NOMO-1 treated with dmso at 0.1 percent for 144 hours (cell line): ENCODE measurements at regions not wholly inside any gene's neighbourhood (a gene's known extent, or its start where the extent isn't known, plus 50 kb on each side); places are given as distances from the start of the nearest gene placed in this dataset.

ENCODE experiments used
- DNase-seq: peaks from one replicate; lab custom pipeline; 2025; ENCODE audit not compliant: unreplicated experiment; lab: John Stamatoyannopoulos, UW

DNA sequence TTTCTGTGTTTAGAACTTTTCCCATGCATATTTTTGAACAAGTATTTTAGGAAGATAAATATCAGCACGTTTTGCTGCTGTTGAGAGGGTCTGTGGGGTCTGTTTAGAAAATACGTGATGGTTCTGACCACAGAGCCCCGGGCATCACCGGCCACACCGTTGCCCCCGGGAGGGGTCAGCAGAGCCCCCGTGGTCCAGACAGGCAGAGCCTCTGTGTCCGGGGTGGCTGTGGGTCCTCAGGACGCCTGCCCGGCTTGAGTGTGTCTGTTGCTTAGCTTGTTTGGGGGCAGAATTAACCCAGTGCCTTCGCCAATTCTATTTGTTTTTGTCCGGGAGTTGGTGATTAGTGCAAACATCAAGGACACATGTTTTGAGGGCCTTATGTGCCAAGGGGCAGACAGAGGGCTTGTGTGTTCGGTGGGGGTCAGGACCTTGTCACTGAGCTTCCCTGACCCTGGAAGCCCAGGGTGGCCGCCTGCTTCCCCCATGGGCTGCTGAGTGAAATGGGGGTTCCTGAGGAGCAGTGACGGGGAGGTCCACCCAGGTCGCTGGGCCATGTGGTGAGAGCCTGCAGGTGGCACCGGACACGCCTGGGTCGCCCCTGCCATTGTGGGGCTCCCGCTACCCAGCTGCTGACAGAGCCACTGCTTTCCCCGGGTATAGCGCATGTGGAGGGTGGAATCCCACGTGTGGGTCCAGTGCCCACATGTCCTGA is 122.2 kb downstream of the SIK1 start:
- DNase-seq = no peak

DNA sequence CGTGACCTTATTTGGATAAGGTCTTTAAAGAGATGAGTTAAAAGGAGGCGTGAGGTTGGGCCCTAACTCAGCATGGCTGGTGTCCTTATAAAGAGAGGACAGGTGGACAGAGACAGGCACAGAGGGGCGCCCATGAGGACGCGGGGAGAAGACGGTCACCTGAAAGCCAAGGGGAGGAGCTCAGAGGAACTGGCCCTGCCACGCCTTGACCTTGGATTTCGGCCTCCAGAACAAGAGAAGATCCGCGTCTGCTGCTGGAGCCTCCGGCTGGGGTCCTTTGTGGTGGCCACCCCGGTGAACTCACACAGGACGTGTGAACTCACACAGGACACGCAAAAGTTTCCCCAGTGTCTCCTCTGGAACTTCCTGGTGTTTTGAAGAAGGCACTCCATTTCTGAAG is 122.7 kb downstream of the SIK1 start:
- DNase-seq = no peak

DNA sequence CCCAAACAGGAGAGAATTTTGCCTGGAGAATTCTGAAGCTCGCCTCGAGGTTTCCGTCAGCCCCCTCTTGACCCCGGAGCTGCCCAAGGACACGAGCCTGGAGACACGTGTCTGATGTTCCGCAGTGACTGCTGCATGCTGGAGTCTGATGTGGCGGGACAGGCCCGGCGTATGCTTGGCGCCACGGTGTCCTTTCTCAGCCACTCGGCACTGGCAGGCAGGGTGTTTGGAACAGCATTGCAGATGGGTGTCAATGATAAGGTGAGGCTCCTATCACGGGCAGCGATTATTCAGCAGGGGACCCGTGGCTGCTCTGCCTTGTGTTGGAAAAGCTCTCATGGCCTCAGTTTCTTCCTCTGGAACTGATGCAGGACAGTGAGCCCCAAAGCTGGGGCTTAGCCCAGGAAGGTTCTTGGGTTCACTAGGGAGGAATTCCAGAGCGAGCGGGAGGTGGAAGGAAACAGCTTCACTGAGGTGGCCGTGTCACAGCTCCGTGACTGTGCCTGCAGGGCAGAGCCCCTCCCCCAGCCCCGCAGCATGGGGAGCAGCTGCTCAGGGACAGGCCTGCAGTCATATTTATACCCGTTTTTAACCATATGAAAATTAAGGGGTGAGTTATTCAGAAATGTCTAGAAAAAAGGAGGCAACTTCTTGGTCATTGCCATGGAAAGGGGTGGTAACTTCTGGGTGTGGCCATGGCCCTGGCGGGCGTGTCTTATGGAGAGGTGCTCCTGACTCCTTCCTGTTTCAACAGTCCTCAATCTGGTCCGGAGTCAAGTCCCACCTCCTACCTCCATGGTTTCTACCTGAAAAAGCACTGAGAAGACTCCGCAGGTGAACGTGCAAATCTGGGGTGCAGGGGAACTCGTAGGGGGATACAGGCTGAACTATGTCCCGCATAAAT is 123.4 kb downstream of the SIK1 start:
- DNase-seq = no peak

DNA sequence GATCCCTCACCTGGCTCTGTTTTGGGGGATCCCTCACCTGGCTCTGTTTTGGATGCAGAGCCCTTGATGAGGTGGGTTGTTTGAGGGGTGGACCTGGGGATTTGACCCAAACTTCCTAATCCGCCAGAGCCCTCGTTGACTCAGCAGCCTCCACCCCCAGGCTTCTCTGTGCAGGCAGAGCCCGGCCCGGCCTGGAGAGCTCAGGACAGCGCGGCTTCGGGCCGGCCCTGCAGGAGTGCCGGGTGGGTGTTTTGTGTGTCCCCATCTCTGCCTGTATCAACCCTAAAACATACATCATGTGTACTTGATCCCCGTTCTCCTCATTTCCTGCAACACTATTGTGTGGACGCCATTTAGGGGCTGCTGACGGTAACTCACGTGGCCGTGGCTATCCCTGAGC is 124.2 kb downstream of the SIK1 start:
- no peak for DNase-seq

DNA sequence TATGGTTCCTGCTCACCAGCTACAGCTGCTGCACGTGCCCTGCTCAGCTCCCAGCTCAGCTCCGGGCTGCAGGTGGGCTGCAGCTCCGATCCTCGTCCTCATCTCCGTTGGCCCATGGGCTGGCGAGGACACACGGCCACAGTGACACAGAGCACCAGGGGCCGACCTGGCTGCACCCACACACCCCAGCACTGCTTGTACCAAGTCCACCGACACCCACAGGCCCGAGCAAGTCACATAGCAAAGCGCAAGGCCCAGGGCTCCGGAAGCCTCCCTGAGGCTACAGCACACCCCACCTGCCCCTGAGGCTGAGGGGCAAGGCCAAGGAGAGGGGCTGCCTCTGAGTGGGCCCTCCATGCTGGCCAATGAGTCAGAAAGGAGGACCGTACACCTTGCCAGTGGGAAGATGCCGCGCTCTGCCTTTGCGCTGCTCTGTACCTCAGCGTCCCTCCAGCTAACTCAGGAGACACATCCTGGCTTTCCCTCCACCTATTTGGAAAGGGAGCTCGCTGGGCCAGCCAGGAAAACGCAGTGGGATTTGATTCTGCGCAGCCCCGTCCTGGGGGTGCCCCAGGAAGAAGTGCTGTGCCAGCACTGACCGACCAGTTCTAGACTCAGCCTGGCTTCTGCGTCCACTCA is 124.8 kb downstream of the SIK1 start:
- DNase-seq = no peak

DNA sequence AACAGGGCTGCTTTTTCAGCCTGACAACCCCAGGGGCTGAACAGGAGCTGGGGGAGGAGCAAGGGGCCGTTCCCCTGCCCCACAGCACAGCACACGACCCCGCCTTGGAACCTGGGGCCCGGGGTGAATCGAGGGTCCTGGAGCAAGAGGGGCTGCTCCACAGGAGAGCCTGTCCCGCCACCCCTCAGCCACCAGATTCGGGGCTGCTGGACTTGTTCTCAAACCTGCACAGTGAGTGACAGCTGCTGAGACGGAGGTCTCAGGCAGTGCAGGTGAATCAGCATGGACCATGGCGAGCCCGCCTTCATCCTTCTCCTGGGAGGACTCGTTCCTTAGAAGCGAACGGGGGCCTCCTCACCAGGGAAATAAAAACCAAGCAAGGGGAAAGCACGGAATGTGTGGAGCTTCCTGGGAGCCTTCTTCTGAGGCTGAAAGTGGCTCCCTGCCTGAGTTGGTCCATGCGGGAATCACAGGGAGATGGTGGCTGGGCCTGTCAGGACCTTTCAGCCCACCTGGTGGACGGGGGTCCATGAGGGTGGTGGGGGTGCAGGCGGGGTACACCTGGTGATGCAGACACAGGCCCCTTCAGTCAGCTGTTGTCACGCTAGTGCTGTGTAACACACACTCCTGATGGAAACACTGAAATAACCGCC is 125.4 kb downstream of the SIK1 start:
- DNase-seq = no peak

DNA sequence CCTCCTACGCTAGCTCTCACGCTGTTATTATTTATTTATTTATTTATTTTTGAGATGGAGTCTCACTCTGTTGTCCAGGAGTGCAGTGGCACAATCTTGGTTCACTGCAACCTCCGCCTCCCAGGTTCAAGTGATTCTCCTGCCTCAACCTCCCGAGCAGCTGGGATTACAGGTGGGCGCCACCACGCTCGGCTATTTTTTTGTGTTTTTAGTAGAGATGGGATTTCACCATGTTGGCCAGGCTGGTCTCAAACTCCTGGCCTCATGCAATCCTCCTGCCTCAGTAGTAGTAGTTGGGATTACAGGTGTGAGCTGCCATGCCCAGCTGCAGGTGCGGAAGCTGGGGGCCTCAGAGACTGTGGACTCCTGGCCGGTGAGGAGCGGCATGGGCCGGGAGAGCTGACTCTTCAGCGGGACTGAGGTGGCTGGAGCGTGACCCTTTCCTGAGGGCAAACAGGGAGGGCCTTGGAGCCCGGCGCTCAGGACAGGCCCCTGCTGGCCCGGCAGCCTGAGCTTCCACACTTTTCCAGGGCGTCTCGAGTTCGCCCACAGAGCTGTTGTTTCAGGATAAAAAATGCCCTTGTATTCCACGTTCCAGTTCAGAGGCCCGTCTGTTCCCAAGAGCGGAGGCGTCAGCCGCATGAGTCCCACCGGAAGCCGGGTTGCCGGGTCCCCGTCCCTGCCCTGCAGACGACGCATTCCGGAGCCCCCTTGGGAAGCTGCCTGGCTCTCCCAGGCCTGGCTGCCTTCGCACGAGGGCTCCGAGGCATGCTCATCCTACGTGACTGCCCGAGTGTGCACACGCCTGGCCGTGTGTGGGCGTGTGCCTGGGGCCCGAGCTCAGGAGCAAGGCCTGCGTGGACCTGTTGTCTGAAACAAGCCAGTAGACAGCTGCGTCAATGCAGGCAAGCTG is 126.2 kb downstream of the SIK1 start:
- DNase-seq = no peak

DNA sequence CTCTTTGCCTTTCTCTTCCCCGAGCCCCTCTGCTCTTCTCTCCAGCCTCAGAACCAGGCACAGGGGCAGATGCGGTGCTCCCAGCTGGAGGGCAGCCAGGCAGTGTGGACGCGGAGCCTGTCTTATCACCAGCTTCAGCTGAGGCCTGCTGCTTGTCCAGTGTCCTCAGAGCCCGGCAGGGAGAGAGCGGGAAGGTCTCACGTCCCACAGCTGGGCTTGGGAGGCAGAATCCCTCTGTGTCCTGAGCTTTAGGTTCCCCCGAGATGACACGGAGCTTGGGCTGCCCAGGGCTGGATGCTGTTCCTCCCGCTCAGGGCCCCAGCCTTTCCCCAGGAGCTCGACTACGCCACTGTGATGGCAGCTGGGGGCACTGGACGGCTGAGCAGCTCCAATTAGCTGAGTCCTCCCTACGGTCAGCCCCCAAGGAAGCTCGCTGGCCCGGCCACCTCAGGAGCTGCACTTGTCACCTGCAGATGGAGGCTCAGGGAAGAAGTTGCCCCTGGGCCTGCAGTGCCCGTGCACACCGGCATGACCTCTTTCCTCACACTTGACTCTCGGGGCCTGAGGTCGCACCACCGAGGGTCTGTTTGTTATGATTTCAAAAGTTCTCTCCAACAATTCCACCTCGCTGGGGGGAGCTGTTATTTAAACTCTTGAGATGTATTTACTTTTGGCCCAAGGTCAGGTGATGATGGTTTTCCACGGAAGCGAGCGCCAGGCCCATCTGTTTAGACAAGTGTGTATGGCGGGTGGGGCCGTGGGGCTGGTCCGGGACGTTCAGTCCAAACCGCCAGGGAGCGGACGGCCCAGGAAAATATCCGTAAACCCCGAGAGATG is 127.3 kb downstream of the SIK1 start:
- DNase-seq = no peak

DNA sequence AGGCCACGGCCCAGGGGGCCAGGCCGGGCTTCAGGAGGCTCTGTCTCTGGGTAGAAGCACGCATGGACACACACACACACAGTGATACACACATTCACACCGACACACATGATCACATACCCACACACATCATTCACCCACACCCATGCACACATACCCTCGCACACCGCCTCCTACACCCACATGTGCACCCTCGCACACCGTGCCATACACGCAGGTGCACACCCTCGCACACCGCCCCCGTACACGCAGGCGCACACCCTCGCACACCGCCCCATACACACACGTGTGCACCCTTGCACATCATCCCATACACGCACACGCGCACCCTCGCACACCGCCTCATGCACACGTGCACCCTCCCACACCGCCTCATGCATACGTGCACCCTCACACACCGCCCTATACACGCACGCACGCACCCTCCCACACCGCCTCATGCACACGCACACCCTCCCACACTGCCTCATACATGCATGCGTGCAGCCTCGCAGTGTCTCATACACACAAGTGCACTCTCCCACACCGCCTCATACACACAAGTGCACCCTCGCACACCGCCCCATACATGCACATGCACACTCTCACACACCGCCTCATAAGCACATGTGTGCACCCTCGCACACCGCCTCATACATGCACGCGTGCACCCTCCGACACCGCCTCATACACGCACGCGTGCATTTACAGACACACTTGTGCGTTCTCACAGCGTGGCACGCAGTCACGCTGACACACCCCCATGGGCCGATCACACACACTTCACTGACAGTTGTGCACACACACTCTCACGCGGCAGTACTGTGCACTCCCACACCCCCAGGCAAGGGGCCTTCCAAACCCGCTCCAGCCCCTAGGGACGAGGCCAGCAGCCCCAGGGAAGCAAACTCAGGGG is 128.1 kb downstream of the SIK1 start:
- DNase-seq = no peak

DNA sequence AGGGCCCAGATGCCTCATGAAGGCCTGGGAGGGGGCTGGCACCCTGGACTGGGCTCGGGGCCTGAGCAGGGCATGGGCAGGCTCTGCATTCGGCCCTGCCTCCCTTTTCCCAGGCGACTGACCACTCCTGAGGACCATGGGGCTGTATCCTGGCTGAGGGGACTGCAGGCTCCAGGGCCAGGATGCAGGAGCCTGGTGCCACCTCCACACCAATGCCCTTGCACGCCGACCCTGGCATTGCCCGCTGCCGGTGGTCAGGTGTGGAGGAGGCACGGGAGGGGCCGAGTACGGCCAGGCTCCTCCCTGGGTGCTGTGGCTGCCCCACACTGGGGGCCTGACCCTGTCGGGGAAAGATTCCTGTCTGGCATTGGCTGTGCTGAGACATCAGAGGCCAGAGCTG is 128.9 kb downstream of the SIK1 start:
- DNase-seq = no peak

DNA sequence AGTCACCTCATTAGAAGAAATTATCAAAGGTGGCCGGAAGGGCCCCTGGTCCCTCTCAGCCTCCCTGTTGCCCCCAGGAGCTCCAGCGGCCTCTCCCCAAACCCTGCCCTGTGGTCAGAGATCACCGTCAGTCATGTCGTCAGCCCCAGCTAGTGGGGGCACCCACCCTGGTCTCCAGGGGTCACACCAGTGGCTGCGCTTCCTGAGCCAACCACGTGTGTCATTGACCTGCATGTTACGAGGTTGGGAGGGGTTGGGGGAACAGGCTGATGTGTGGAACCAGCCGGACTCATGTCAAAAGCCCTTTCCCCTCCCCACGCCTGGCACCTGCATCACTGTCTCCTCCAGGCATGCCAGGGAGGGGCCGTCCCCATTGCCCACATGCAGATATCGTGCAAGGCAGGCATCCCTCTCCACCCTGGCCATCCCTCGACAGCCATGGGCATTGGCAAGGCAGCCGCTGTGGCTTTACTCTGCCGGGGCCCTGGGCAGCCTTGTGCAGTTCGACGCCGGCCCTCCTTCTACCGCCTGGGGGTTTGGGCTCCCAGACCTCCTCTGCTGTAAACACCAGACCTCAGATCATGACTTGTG is 128.7 kb downstream of the CRYAA start:
- no peak for DNase-seq

DNA sequence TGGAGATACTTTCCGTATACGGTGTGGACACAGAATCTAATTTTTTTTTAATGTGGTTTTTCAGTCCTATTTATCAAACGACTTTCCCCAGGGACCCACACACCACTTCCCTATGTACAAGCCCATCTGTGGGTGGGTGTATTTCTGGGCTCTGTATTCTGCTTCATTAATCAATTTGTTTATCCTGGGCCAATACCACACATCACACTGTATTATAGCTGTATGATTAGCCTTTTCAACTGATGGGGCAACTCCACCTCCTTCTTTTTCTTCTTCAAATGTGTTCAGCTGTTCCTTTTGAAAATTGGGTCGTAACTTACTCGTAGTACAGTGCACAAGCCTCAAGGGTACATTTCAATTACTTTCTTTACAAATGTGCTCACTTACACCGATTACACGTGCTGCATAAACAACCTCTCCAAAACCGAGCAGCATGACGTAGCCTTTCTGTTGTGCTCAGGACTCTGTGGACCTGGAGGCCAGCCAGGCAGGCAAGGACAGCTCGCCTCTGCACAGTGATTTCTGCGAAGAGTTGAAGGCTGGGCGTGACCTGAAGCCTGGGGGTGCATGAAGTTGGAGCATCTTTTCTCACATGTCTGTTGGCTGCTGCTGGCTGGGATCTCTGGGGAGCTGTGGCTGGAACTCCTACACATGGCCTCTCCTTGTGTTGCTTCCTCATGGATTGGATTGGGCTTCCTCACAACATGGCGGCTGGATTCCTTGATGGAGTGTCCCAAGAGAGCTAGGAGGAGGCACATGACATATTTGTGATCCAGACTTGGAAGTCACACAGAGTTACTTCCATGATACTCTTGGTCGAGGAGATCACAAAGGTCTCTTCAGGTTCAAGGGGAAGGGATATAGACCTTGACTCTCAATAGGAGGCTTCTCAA is 126.5 kb downstream of the CRYAA start:
- no peak for DNase-seq

DNA sequence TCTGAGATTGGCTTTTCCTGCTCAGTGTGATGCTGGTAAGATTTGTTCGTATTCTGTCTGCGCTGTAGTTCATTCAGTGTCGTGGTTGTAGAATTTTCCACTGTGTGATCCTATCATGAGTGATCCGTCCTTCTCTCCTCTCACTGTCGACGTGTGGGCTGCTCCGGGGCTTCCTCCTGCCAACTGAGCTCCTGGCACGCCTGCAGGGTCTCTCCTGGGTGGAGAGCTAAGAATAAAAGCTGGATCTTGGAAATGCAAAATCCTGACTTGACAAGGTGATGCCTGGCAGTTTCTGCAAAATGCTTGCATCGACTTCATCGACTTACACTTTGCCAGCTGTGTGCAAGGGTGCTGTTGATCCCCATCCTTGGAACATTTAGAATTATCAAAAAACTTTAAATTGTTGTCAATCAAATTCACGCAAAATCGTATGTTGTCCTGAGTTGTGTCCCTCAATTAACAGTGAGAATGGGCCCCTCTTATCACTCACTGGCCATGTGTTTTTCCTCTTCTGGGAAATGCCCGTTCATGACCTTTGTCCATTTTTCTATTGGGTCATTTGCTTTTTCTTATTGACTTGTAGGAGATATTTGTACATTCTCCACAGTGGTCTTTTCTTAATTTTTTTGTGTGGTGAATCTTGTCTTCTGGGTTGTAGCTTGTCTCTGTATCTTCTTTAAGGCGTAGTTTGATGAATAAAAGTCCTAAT is 125.5 kb downstream of the CRYAA start:
- no peak for DNase-seq

DNA sequence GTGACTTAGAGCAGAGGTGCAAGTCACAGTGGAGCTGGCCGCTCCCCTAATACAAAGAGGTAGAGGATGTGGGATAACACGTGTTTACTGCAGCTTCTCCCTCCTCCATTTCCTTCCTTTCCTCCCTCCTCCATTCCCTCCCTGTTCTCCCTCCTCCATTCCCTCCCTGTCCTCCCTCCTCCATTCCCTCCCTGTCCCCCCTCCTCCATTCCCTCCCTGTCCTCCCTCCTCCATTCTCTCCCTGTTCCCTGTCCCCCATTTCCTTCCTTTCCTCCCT is 124.0 kb downstream of the CRYAA start:
- DNase-seq = no peak

DNA sequence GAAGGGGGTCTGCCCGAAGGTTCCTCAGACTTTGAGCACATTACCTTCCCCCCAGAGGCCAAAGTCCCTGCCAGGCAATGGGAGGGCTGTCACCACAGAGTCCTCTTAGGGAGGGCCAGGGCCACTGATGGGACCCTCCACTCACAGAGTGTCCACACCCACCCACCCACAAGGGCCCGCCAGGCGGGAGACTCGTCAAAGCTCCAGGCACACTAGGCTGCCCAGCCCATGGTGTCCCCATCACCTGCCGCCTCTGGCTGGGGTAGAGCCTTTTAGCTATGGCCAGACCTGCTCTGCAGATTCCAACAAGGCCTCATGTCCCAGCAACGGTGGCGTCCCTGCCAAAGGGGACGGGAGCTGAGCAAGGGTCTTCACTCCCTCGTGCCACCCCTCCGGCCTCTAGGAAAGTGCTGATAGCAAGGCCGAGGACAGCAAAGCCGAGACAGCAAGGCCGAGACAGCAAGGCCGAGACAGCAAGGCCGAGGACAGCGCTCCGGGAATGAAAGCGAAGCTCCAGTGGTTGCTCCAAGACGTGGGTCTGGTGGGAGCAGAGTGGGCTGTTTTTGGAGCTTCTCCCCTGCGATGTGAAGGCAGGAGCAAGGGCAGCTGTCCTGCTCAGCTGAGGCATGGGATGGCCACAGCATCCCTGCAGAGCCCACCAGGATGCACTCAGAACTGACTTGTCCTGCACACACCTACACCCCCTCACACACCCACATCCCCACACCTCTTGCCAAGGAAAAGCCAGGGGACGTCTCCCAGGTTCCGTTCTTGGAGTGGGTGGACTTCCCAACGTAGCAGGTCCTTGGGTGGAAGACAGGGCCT is 123.4 kb downstream of the CRYAA start:
- DNase-seq = no peak
